CD4-positive, CD25-positive, alpha-beta regulatory T cell (primary cell): ENCODE measurements at regions not wholly inside any gene's neighbourhood (a gene's known extent, or its start where the extent isn't known, plus 50 kb on each side); places are given as distances from the start of the nearest gene placed in this dataset.
"Not testable (repeated sequence)": the region's sequence is repeated elsewhere in the genome, so short reads cannot be mapped to it uniquely, and the experiment has no call there.

ENCODE experiments used
- ATAC-seq, 2 donors: fragments of 150-1000 bp; cut with Tn5 transposase; one replicate each; pipeline ENCODE4 v1.10.0; 2021; ENCODE audit warnings: low read depth in 2 of 2, moderate number of reproducible peaks in 2 of 2, moderate library complexity in 1 of 2
- DNase-seq, 3 donors: peaks; one replicate each; pipeline versions ENCODE4 v3.0.0 to v3.0.0-alpha.2; 2012 to 2022; ENCODE audit warnings: mixed read lengths in 1 of 3
- H3K27ac ChIP-seq: one replicate; pipeline ENCODE4 v1.7.0; 2013; ENCODE audit warnings: mild to moderate bottlenecking, low read length; ENCODE audit not compliant: insufficient read depth, poor library complexity, severe bottlenecking
- H3K27me3 ChIP-seq: one replicate; pipeline ENCODE4 v1.7.0; 2013; ENCODE audit warnings: low read length; ENCODE audit not compliant: control insufficient read depth, insufficient read depth
- H3K36me3 ChIP-seq: one replicate; pipeline ENCODE4 v1.7.0; 2013; ENCODE audit warnings: mild to moderate bottlenecking, low read length, moderate library complexity; ENCODE audit not compliant: control insufficient read depth, insufficient read depth
- H3K4me1 ChIP-seq: 2 replicates; pipeline ENCODE4 v1.7.0; 2013; ENCODE audit warnings: mild to moderate bottlenecking, low read length; ENCODE audit not compliant: insufficient read depth, control insufficient read depth, poor library complexity, severe bottlenecking
- H3K4me3 ChIP-seq: one replicate; pipeline ENCODE4 v1.7.0; 2013; ENCODE audit warnings: low read depth, mild to moderate bottlenecking, low read length, moderate library complexity
- H3K9me3 ChIP-seq, 2 experiments: 1 replicate in 1 of 2; 2 replicates in 1 of 2; pipeline ENCODE4 v1.7.0; 2013; ENCODE audit warnings: low read length in 2 of 2, mild to moderate bottlenecking in 1 of 2, moderate library complexity in 1 of 2; ENCODE audit not compliant: control insufficient read depth in 2 of 2
- H3K27ac Mint-ChIP-seq, 3 donors: one replicate each; pipeline ENCODE4 v1.8.0; 2020 to 2022; ENCODE audit warnings: mild to moderate bottlenecking in 3 of 3, mixed read lengths in 3 of 3, moderate library complexity in 2 of 3
- H3K27me3 Mint-ChIP-seq: one replicate; pipeline ENCODE4 v1.8.0; 2022; ENCODE audit warnings: mild to moderate bottlenecking, mixed read lengths
- H3K36me3 Mint-ChIP-seq: one replicate; pipeline ENCODE4 v1.8.0; 2020; ENCODE audit warnings: mixed read lengths
- H3K4me1 Mint-ChIP-seq, 4 donors: one replicate each; pipeline ENCODE4 v1.8.0; 2020 to 2022; ENCODE audit warnings: mixed read lengths in 4 of 4, mild to moderate bottlenecking in 1 of 4
- H3K4me3 Mint-ChIP-seq, 4 donors: one replicate each; pipeline ENCODE4 v1.8.0; 2020 to 2022; ENCODE audit warnings: mild to moderate bottlenecking in 4 of 4, mixed read lengths in 4 of 4, moderate library complexity in 3 of 4
- H3K9me3 Mint-ChIP-seq, 7 donors: one replicate each; pipeline ENCODE4 v1.8.0; 2020 to 2022; ENCODE audit warnings: mixed read lengths in 7 of 7, mild to moderate bottlenecking in 3 of 7, moderate library complexity in 2 of 7

GRCh38 chr10:16117305-16117695, 257.0 kb upstream of the MINDY3 start:
- H3K36me3 ChIP-seq, result no peaks in the 10 kb centered on the region
- Mint-ChIP-seq H3K36me3 (no peaks in the 10 kb centered on the region), H3K9me3 (no peaks in the 10 kb centered on the region), H3K4me3 (no peak overlapping the region), H3K27ac (no peak overlapping the region), H3K27me3 (no peaks in the 10 kb centered on the region), H3K4me1 (no peaks in the 10 kb centered on the region)
- no peaks in the 10 kb centered on the region for H3K4me1 ChIP-seq
- ATAC-seq (no peak), DNase-seq (no peak)
- no peaks in the 10 kb centered on the region for H3K9me3 ChIP-seq
- no peak overlapping the region for H3K27ac ChIP-seq
- H3K27me3 ChIP-seq, result no peaks in the 10 kb centered on the region
- H3K4me3 ChIP-seq, result no peak overlapping the region

- Mint-ChIP-seq H3K27ac (no peak overlapping the region), H3K4me3 (no peak overlapping the region), H3K9me3 (peaks cover 0 to 4% (median 0%) of the 10 kb centered on the region in 7 donors), H3K4me1 (no peaks in the 10 kb centered on the region), H3K27me3 (no peaks in the 10 kb centered on the region), H3K36me3 (no peaks in the 10 kb centered on the region)
- no peak overlapping the region for H3K4me3 ChIP-seq
- no peak overlapping the region for H3K27ac ChIP-seq
- ATAC-seq (no peak), DNase-seq (no peak)
- no peaks in the 10 kb centered on the region for H3K9me3 ChIP-seq
- no peaks in the 10 kb centered on the region for H3K4me1 ChIP-seq
- H3K27me3 ChIP-seq, result no peaks in the 10 kb centered on the region
- H3K36me3 ChIP-seq, result no peaks in the 10 kb centered on the region
Measured at GRCh38 chr10:16119445-16119844, 259.1 kb upstream of the MINDY3 start.

- H3K9me3 ChIP-seq, result no peaks in the 10 kb centered on the region
- peaks cover 1% of the 10 kb centered on the region for H3K27me3 Mint-ChIP-seq
- no peaks in the 10 kb centered on the region for H3K36me3 ChIP-seq
- H3K4me1 Mint-ChIP-seq, result no peaks in the 10 kb centered on the region
- no peak overlapping the region for H3K4me3 ChIP-seq
- H3K27ac ChIP-seq, result no peak overlapping the region
- H3K4me1 ChIP-seq, result no peaks in the 10 kb centered on the region
- DNase-seq (no peak), ATAC-seq (no peak)
- no peak overlapping the region for H3K27ac Mint-ChIP-seq
- no peaks in the 10 kb centered on the region for H3K27me3 ChIP-seq
- no peak overlapping the region for H3K4me3 Mint-ChIP-seq
- peaks cover 0 to 4% (median 0%) of the 10 kb centered on the region in 7 donors for H3K9me3 Mint-ChIP-seq
- no peaks in the 10 kb centered on the region for H3K36me3 Mint-ChIP-seq
Measured at GRCh38 chr10:16120563-16120962, 260.3 kb upstream of the MINDY3 start.

- no peak for ATAC-seq
- Mint-ChIP-seq H3K9me3 (peaks cover 0 to 4% (median 1%) of the 10 kb centered on the region in 7 donors), H3K4me3 (no peak overlapping the region), H3K27ac (no peak overlapping the region), H3K36me3 (no peaks in the 10 kb centered on the region), H3K27me3 (peaks cover 6% of the 10 kb centered on the region), H3K4me1 (no peaks in the 10 kb centered on the region)
- Histone ChIP-seq H3K4me3 (no peak overlapping the region), H3K4me1 (no peaks in the 10 kb centered on the region), H3K36me3 (no peaks in the 10 kb centered on the region), H3K27ac (no peak overlapping the region), H3K27me3 (no peaks in the 10 kb centered on the region), H3K9me3 (no peaks in the 10 kb centered on the region)
- DNase-seq, result no peak
Measured at GRCh38 chr10:16141499-16141898, 281.2 kb upstream of the MINDY3 start.

- H3K27me3 ChIP-seq, result no peaks in the 10 kb centered on the region
- no peaks in the 10 kb centered on the region for H3K36me3 Mint-ChIP-seq
- no peak for DNase-seq
- no peaks in the 10 kb centered on the region for H3K36me3 ChIP-seq
- no peak for ATAC-seq
- no peaks in the 10 kb centered on the region for H3K4me1 ChIP-seq
- H3K9me3 Mint-ChIP-seq, result peaks cover 3 to 15% (median 5%) of the 10 kb centered on the region in 7 donors
- no peaks in the 10 kb centered on the region for H3K4me1 Mint-ChIP-seq
- no peak overlapping the region for H3K4me3 ChIP-seq
- no peak overlapping the region for H3K27ac ChIP-seq
- no peak overlapping the region for H3K4me3 Mint-ChIP-seq
- H3K9me3 ChIP-seq, result no peaks in the 10 kb centered on the region
- H3K27ac Mint-ChIP-seq, result no peak overlapping the region
- H3K27me3 Mint-ChIP-seq, result peaks cover 6% of the 10 kb centered on the region
Measured at GRCh38 chr10:16146993-16147392, 286.7 kb upstream of the MINDY3 start.

- H3K4me3 ChIP-seq, result no peak overlapping the region
- H3K9me3 Mint-ChIP-seq, result peaks cover 0 to 3% (median 0%) of the 10 kb centered on the region in 7 donors
- H3K4me1 Mint-ChIP-seq, result no peaks in the 10 kb centered on the region
- H3K27ac Mint-ChIP-seq, result no peak overlapping the region
- DNase-seq, result no peak
- no peaks in the 10 kb centered on the region for H3K36me3 Mint-ChIP-seq
- no peaks in the 10 kb centered on the region for H3K9me3 ChIP-seq
- no peaks in the 10 kb centered on the region for H3K27me3 Mint-ChIP-seq
- H3K4me3 Mint-ChIP-seq, result no peak overlapping the region
- H3K27ac ChIP-seq, result no peak overlapping the region
- H3K36me3 ChIP-seq, result no peaks in the 10 kb centered on the region
- no peak for ATAC-seq
- no peaks in the 10 kb centered on the region for H3K27me3 ChIP-seq
- H3K4me1 ChIP-seq, result no peaks in the 10 kb centered on the region
Measured at GRCh38 chr10:16155834-16156233, 281.0 kb upstream of the PTER start.

GRCh38 chr10:16156681-16157080, 280.1 kb upstream of the PTER start:
- H3K9me3 ChIP-seq, result no peaks in the 10 kb centered on the region

GRCh38 chr10:16165067-16165466, 271.7 kb upstream of the PTER start:
- not testable (repeated sequence) for H3K27me3 ChIP-seq, H3K4me1 Mint-ChIP-seq, ATAC-seq, H3K27me3 Mint-ChIP-seq, H3K27ac Mint-ChIP-seq, H3K27ac ChIP-seq, H3K4me3 Mint-ChIP-seq, H3K36me3 Mint-ChIP-seq, H3K4me1 ChIP-seq, H3K4me3 ChIP-seq, DNase-seq, H3K36me3 ChIP-seq
- H3K9me3 ChIP-seq, result peaks cover 2 to 11% of the 10 kb centered on the region in 2 experiments
- H3K9me3 Mint-ChIP-seq, result peaks cover 0 to 19% (median 8%) of the 10 kb centered on the region in 7 donors

More at GRCh38 chr10:16156681-16157080, 280.1 kb upstream of the PTER start:
- ATAC-seq (no peak), DNase-seq (no peak)
- peaks cover 0 to 2% (median 0%) of the 10 kb centered on the region in 7 donors for H3K9me3 Mint-ChIP-seq
- no peaks in the 10 kb centered on the region for H3K36me3 Mint-ChIP-seq
- no peak overlapping the region for H3K27ac Mint-ChIP-seq
- no peaks in the 10 kb centered on the region for H3K27me3 Mint-ChIP-seq
- Histone ChIP-seq H3K27ac (no peak overlapping the region), H3K4me1 (no peaks in the 10 kb centered on the region), H3K27me3 (no peaks in the 10 kb centered on the region), H3K4me3 (no peak overlapping the region), H3K36me3 (no peaks in the 10 kb centered on the region)
- H3K4me3 Mint-ChIP-seq, result no peak overlapping the region
- H3K4me1 Mint-ChIP-seq, result no peaks in the 10 kb centered on the region
